PC-3 (cell line): ENCODE measurements at regions not wholly inside any gene's neighbourhood (a gene's known extent, or its start where the extent isn't known, plus 50 kb on each side); places are given as distances from the start of the nearest gene placed in this dataset.
A peak's percentile ranks its signal among the peaks of the same experiment; 100 is the strongest.

Experiments used
- ATAC-seq: fragments of 200-7000 bp; cut with Tn5 transposase; 2 replicates; pipeline ENCODE4 v1.9.1; 2020; ENCODE audit warnings: mild to moderate bottlenecking, moderate library complexity
- BruUV-seq: library from RNA; stranded (reverse); fragments of 400-500 nt; replicated peaks from 2 replicates; lab custom pipeline; 2021; lab: Mats Ljungman, UMichigan
- CTCF ChIA-PET: fragments of 300-600 bp; sonication (Branson Sonifier 250); formaldehyde crosslinking; loops from one replicate; lab custom pipeline; 2022; ENCODE audit warnings: antibody characterized with exemption; lab: Charles Lee
- POLR2A ChIA-PET: fragments of 300-600 bp; sonication (Branson Sonifier 250); formaldehyde crosslinking; loops from one replicate; lab custom pipeline; 2022; ENCODE audit warnings: antibody characterized with exemption; ENCODE audit not compliant: unreplicated experiment; lab: Charles Lee
- DNase-seq: peaks from one replicate; pipeline ENCODE4 v3.0.0-alpha.2; 2015
- H2AFZ ChIP-seq: fragments of 300-600 bp; sonication (generic); 2 replicates; pipeline ENCODE4 v1.6.0; 2016; ENCODE audit warnings: antibody characterized with exemption, low read length
- H3F3A ChIP-seq: fragments of 300-600 bp; sonication (generic); one replicate; pipeline ENCODE4 v1.6.0; 2017; ENCODE audit warnings: antibody characterized with exemption, low read length, control low read depth, mild to moderate bottlenecking; ENCODE audit not compliant: unreplicated experiment
- H3K27ac ChIP-seq: fragments of 300-600 bp; sonication (generic); 2 replicates; pipeline ENCODE4 v1.5.1; 2016; ENCODE audit warnings: mild to moderate bottlenecking, low read length
- H3K27me3 ChIP-seq: fragments of 300-600 bp; sonication (generic); 2 replicates; pipeline ENCODE4 v1.6.1; 2016; ENCODE audit warnings: low read length, mixed read lengths
- H3K36me3 ChIP-seq: fragments of 300-600 bp; sonication (generic); 2 replicates; pipeline ENCODE4 v1.6.1; 2016; ENCODE audit warnings: low read depth, mixed run types, low read length, mixed read lengths
- H3K4me1 ChIP-seq: fragments of 300-600 bp; sonication (generic); 2 replicates; pipeline ENCODE4 v1.5.1; 2016; ENCODE audit warnings: low read length; ENCODE audit not compliant: insufficient read depth
- H3K4me2 ChIP-seq: fragments of 300-600 bp; sonication (generic); 2 replicates; pipeline ENCODE4 v1.6.0; 2016; ENCODE audit warnings: low read length
- H3K4me3 ChIP-seq: fragments of 300-600 bp; sonication (generic); 2 replicates; pipeline ENCODE4 v1.5.1; 2016; ENCODE audit warnings: mild to moderate bottlenecking, low read length, mixed read lengths
- H3K79me2 ChIP-seq: fragments of 300-600 bp; sonication (generic); 2 replicates; pipeline ENCODE4 v1.6.1; 2017; ENCODE audit warnings: low read length, mixed read lengths
- H3K9ac ChIP-seq: fragments of 300-600 bp; sonication (generic); 2 replicates; pipeline ENCODE4 v1.6.0; 2016; ENCODE audit warnings: mild to moderate bottlenecking, low read length
- H3K9me2 ChIP-seq: fragments of 300-600 bp; sonication (generic); replicated peaks from 2 replicates; pipeline ENCODE4 v1.6.1; 2016; ENCODE audit warnings: mixed run types, low read length, mixed read lengths
- H3K9me3 ChIP-seq: fragments of 300-600 bp; sonication (generic); 2 replicates; pipeline ENCODE4 v1.6.1; 2016; ENCODE audit warnings: low read length, mixed read lengths
- H4K20me1 ChIP-seq: fragments of 300-600 bp; sonication (generic); 2 replicates; pipeline ENCODE4 v1.6.1; 2016; ENCODE audit warnings: low read length, mixed read lengths
- CTCF ChIP-seq: fragments of 300-600 bp; sonication (generic); conservative IDR thresholded peaks from 2 replicates; pipeline ENCODE4 v1.5.1; 2017; ENCODE audit warnings: antibody characterized with exemption, low read depth, mild to moderate bottlenecking, low read length
- EZH2 ChIP-seq: fragments of 300-600 bp; sonication (generic); IDR thresholded peaks from one replicate; pipeline ENCODE4 v1.6.1; 2017; ENCODE audit warnings: antibody characterized with exemption, mild to moderate bottlenecking, low read length; ENCODE audit not compliant: unreplicated experiment
- EZH2phosphoT487 ChIP-seq: fragments of 300-600 bp; sonication (generic); IDR thresholded peaks from 2 replicates; pipeline ENCODE4 v1.6.1; 2018; ENCODE audit warnings: mild to moderate bottlenecking, antibody characterized with exemption, low read length, borderline replicate concordance
- intact Hi-C: fragments of 100-400 bp; cut with micrococcal nuclease; formaldehyde crosslinking; loops from 2 replicates; pipeline ENCODE4 v1.9.0; 2023

GRCh38 chr4:160251522-160252170 lies 1148.8 kb downstream of the RAPGEF2 start:
- intact Hi-C loops = no loop called here
- CTCF ChIA-PET = no interaction called here
- H3K36me3 ChIP-seq = no peaks in the 10 kb centered on the region
- H3K4me1 ChIP-seq = no peaks in the 10 kb centered on the region
- no peak overlapping the region for H3K9ac ChIP-seq
- ATAC-seq = no peak
- no peaks in the 10 kb centered on the region for H4K20me1 ChIP-seq
- H3K9me2 ChIP-seq = no peaks in the 10 kb centered on the region
- no peaks in the 10 kb centered on the region for H3K27me3 ChIP-seq
- no peak overlapping the region for H2AFZ ChIP-seq
- POLR2A ChIA-PET = no interaction called here
- no peak overlapping the region for H3K27ac ChIP-seq
- DNase-seq = no peak
- H3K9me3 ChIP-seq = no peaks in the 10 kb centered on the region
- no peak overlapping the region for H3K4me3 ChIP-seq
- no peak overlapping the region for H3K4me2 ChIP-seq
- no peaks in the 10 kb centered on the region for H3K79me2 ChIP-seq
- TF ChIP-seq CTCF (no peak), EZH2phosphoT487 (no peak), EZH2 (no peak)
- BruUV-seq = no TSS peak
- H3F3A ChIP-seq = no peaks in the 10 kb centered on the region

DNA sequence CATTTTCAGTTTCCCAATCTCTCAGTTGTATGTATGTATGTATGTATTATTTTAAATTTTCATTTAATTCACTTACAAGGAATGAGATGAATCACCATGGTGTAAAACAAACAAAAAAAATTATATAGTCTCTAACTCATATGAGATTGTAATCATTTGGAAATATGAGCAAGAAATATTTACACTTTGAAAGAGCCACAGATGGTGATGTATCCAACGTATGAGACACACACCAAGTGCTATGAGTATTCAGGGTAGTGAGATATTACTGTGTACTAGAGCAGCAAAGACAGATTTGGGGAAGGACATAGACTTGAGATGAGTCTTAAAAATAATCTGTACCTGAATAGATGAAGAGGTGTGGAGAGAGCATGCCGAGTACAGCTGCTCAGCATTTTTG lies 1154.4 kb downstream of the RAPGEF2 start:
- Histone ChIP-seq H3K4me1 (no peaks in the 10 kb centered on the region), H3F3A (no peaks in the 10 kb centered on the region), H3K27ac (no peak overlapping the region), H3K79me2 (no peaks in the 10 kb centered on the region), H4K20me1 (no peaks in the 10 kb centered on the region), H3K9me2 (no peaks in the 10 kb centered on the region), H3K27me3 (no peaks in the 10 kb centered on the region), H3K36me3 (no peaks in the 10 kb centered on the region), H2AFZ (no peak overlapping the region), H3K4me3 (no peak overlapping the region), H3K9ac (no peak overlapping the region), H3K4me2 (no peak overlapping the region), H3K9me3 (no peaks in the 10 kb centered on the region)
- POLR2A ChIA-PET = no interaction called here
- intact Hi-C loops = no loop called here
- CTCF ChIA-PET = no interaction called here
- peak; percentile 97 for ATAC-seq
- DNase-seq = peak; percentile 37
- no TSS peak for BruUV-seq
- TF ChIP-seq EZH2phosphoT487 = no peak
- TF ChIP-seq CTCF = no peak
- TF ChIP-seq EZH2 = no peak

DNA sequence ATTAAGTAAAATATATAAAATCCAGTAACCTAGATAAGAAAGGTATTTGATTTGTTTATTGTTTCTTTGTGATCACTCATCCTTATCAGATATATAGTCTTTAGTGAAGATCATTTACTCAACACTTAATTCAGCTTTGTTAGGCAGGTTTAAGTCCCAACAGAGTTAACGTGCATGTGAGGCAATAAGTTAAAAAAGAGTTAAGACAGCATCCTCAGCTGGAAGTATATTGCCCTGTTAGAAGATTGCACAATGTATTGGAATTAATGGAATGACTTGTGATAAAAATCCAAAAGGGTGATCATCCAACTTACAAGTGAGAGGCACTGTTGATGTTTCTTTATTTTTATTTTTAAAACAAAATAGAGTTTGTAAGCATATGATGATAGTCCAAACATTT lies 1162.1 kb downstream of the RAPGEF2 start:
- Histone ChIP-seq H3F3A (no peaks in the 10 kb centered on the region), H3K4me3 (no peak overlapping the region), H3K27me3 (no peaks in the 10 kb centered on the region), H3K4me2 (no peak overlapping the region), H3K9me2 (no peaks in the 10 kb centered on the region), H3K9ac (no peak overlapping the region), H3K4me1 (no peaks in the 10 kb centered on the region), H3K9me3 (no peaks in the 10 kb centered on the region), H3K36me3 (no peaks in the 10 kb centered on the region), H3K79me2 (no peaks in the 10 kb centered on the region), H4K20me1 (no peaks in the 10 kb centered on the region), H2AFZ (no peak overlapping the region), H3K27ac (no peak overlapping the region)
- intact Hi-C loops = no loop called here
- DNase-seq = no peak
- POLR2A ChIA-PET = no interaction called here
- TF ChIP-seq EZH2phosphoT487 (no peak), CTCF (no peak), EZH2 (no peak)
- no peak for ATAC-seq
- CTCF ChIA-PET = no interaction called here
- no TSS peak for BruUV-seq
